GM12864 (cell line): ENCODE measurements at regions not wholly inside any gene's neighbourhood (a gene's known extent, or its start where the extent isn't known, plus 50 kb on each side); places are given as distances from the start of the nearest gene placed in this dataset.

Experiments used
- DNase-seq: peaks from one replicate; pipeline ENCODE4 v3.0.0-alpha.2; 2011; ENCODE audit warnings: low read depth
- H3K4me3 ChIP-seq: 2 replicates; pipeline ENCODE4 v1.5.1; 2011; ENCODE audit warnings: mild to moderate bottlenecking, low read depth, low read length, control low read depth
- CTCF ChIP-seq: IDR thresholded peaks from 2 replicates; pipeline ENCODE4 v1.5.1; 2011; ENCODE audit warnings: low read depth, mild to moderate bottlenecking, moderate library complexity, low read length, control low read depth, inconsistent platforms; ENCODE audit errors: missing control alignments

GRCh38 chr18:65363911-65364632 lies 386.7 kb upstream of the CDH7 start:
- no peak overlapping the region for H3K4me3 ChIP-seq
- TF ChIP-seq CTCF, result no peak
- DNase-seq, result no peak

- DNase-seq, result no peak
- H3K4me3 ChIP-seq, result no peak overlapping the region
- no peak for TF ChIP-seq CTCF
These were observed 387.8 kb upstream of the CDH7 start for GRCh38 chr18:65363011-65363410.

- H3K4me3 ChIP-seq, result no peak overlapping the region
These were observed 391.3 kb upstream of the CDH7 start for GRCh38 chr18:65359479-65359878.

GRCh38 chr18:65358306-65358705 lies 392.5 kb upstream of the CDH7 start:
- DNase-seq, result no peak
- TF ChIP-seq CTCF, result no peak
- no peak overlapping the region for H3K4me3 ChIP-seq

More at GRCh38 chr18:65359479-65359878, 391.3 kb upstream of the CDH7 start:
- DNase-seq, result no peak
- no peak for TF ChIP-seq CTCF

- H3K4me3 ChIP-seq, result no peak overlapping the region
- no peak for DNase-seq
These were observed 398.6 kb upstream of the CDH7 start for GRCh38 chr18:65352186-65352585.

GRCh38 chr18:65349635-65350034 lies 401.2 kb upstream of the CDH7 start:
- H3K4me3 ChIP-seq, result no peak overlapping the region
- no peak for TF ChIP-seq CTCF
- no peak for DNase-seq

More at GRCh38 chr18:65352186-65352585, 398.6 kb upstream of the CDH7 start:
- no peak for TF ChIP-seq CTCF

- DNase-seq, result no peak
- no peak for TF ChIP-seq CTCF
These were observed 403.4 kb upstream of the CDH7 start for GRCh38 chr18:65347446-65347845.

More at GRCh38 chr18:65347446-65347845, 403.4 kb upstream of the CDH7 start:
- H3K4me3 ChIP-seq, result no peak overlapping the region
